ENCODE measurements at regions not wholly inside any gene's neighbourhood (a gene's known extent, or its start where the extent isn't known, plus 50 kb on each side); places are given as distances from the start of the nearest gene placed in this dataset.

- H3K27me3 ChIP-seq (ENCODE audit: low read depth): no peaks in the 10 kb centered on the region
- no peak for DNase-seq (ENCODE audit: low spot score in 2 of 2)
- no peak overlapping the region for H3K4me3 ChIP-seq
- H3K9me3 ChIP-seq: no peaks in the 10 kb centered on the region
- H3K36me3 ChIP-seq (replicated peaks): no peaks in the 10 kb centered on the region
- in situ Hi-C loops (cut with MboI; ENCODE audit: low sequenced_read_pairs): no loop called here
- no peaks in the 10 kb centered on the region for H3K4me1 ChIP-seq
Observed at GRCh38 chrX:17298564-17298963, 76.4 kb upstream of the NHS start.

- no peak overlapping the region for H3K4me3 ChIP-seq
- no peaks in the 10 kb centered on the region for H3K4me1 ChIP-seq
- no peaks in the 10 kb centered on the region for H3K27me3 ChIP-seq (ENCODE audit: low read depth)
- DNase-seq (ENCODE audit: low spot score in 2 of 2): no peak
- H3K9me3 ChIP-seq: no peaks in the 10 kb centered on the region
- H3K36me3 ChIP-seq (replicated peaks): no peaks in the 10 kb centered on the region
- in situ Hi-C loops (cut with MboI; ENCODE audit: low sequenced_read_pairs): no loop called here
Observed at GRCh38 chrX:17299206-17299605, 75.8 kb upstream of the NHS start.

- Histone ChIP-seq H3K27me3 (ENCODE audit: low read depth) (no peaks in the 10 kb centered on the region; the same call in 1 of the 2 replicates), H3K4me1 (no peaks in the 10 kb centered on the region), H3K4me3 (no peak overlapping the region), H3K9me3 (no peaks in the 10 kb centered on the region), H3K36me3 (replicated peaks) (no peaks in the 10 kb centered on the region)
- DNase-seq (ENCODE audit: low spot score in 2 of 2): no peak
- in situ Hi-C loops (cut with MboI; ENCODE audit: low sequenced_read_pairs): no loop called here
Observed at GRCh38 chrX:17323397-17323796, 51.6 kb upstream of the NHS start.

All from HAP-1 (cell line).